ENCODE measurements at regions not wholly inside any gene's neighbourhood (a gene's known extent, or its start where the extent isn't known, plus 50 kb on each side); places are given as distances from the start of the nearest gene placed in this dataset.
A peak's percentile ranks its signal among the peaks of the same experiment; 100 is the strongest.

DNA sequence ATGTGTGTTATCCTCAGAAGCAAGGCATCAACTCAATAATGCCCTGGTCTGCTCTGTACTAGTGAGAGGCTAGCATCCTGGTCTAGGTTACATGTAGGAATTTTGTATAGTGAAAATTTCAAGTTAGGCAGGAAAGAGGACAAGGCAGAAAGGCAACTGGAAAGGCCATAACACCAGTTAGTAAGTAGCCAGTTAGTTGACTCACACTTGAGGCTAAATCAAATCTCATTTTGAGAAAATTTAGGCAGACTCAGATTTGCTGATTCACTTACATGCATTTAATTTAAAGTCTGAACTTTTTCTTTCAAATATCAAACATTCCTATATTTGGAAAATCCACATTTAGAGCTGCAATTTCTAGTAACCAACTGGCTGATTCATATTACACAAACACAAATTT is 184.5 kb upstream of the TCF21 start:
- no peak for DNase-seq (ENCODE audit: low spot score)
- Mint-ChIP-seq H3K27ac (ENCODE audit: unreplicated experiment) (peak overlapping the region; percentile 89), H3K36me3 (ENCODE audit: low read depth) (no peaks in the 10 kb centered on the region), H3K4me1 (ENCODE audit: low read depth) (peaks cover 42% of the 10 kb centered on the region), H3K27me3 (ENCODE audit: low read depth) (no peaks in the 10 kb centered on the region), H3K4me3 (ENCODE audit: unreplicated experiment) (no peak overlapping the region), H3K9me3 (ENCODE audit: low read depth) (peaks cover 4% of the 10 kb centered on the region)
- TF ChIP-seq, protein P1, sequence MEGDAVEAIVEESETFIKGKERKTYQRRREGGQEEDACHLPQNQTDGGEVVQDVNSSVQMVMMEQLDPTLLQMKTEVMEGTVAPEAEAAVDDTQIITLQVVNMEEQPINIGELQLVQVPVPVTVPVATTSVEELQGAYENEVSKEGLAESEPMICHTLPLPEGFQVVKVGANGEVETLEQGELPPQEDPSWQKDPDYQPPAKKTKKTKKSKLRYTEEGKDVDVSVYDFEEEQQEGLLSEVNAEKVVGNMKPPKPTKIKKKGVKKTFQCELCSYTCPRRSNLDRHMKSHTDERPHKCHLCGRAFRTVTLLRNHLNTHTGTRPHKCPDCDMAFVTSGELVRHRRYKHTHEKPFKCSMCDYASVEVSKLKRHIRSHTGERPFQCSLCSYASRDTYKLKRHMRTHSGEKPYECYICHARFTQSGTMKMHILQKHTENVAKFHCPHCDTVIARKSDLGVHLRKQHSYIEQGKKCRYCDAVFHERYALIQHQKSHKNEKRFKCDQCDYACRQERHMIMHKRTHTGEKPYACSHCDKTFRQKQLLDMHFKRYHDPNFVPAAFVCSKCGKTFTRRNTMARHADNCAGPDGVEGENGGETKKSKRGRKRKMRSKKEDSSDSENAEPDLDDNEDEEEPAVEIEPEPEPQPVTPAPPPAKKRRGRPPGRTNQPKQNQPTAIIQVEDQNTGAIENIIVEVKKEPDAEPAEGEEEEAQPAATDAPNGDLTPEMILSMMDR (IDR thresholded peaks at IDR 0.05), result no peak

DNA sequence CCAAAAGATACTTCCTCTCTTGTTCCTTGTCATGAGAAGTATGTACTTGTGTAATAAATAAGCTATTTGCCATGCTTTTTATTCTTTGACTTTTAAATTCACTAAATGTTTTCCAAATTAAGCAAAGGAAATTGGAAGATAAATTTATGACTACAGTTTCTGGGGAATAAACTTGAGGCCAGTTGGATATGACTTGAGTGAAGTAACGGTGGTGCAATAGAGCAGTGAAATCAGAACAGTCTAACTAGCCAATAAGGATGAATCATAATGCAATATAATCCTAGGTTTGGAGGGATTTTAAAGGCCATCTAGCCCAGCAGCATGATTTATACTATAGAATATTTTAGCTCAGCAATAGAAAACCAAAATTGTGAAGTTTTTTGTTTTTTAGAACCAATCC is 183.8 kb upstream of the TCF21 start:
- TF ChIP-seq, protein P1 (IDR thresholded peaks at IDR 0.05), result no peak
- Mint-ChIP-seq H3K4me1 (ENCODE audit: low read depth) (peaks cover 42% of the 10 kb centered on the region), H3K4me3 (ENCODE audit: unreplicated experiment) (no peak overlapping the region), H3K27ac (ENCODE audit: unreplicated experiment) (peak overlapping the region; percentile 89), H3K36me3 (ENCODE audit: low read depth) (no peaks in the 10 kb centered on the region), H3K9me3 (ENCODE audit: low read depth) (peaks cover 2% of the 10 kb centered on the region), H3K27me3 (ENCODE audit: low read depth) (no peaks in the 10 kb centered on the region)
- DNase-seq (ENCODE audit: low spot score), result no peak

DNA sequence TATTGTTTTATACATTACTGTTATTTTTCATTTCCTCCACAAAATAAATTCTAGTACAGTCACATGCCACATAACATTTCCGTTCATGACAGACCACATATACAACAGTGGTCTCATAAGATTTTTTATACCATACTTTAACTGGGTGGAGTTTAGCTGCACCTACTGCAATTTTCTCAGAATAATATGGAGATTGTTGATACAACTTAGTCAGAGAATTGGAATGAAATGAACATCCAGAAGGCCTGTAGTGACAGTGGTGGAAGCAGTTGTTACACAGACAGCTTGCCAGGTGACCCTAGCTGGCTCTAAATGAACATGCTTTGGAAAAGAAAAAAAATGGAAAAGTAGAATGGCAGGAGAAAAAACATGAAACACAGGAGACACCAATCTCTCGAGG is 183.2 kb upstream of the TCF21 start:
- H3K27ac Mint-ChIP-seq (ENCODE audit: unreplicated experiment), result peak overlapping the region; percentile 91
- DNase-seq (ENCODE audit: low spot score), result no peak

GRCh38 chr6:133707456-133707855 is 181.5 kb upstream of the TCF21 start:
- Mint-ChIP-seq H3K27ac (ENCODE audit: unreplicated experiment) (peak overlapping the region; percentile 79), H3K27me3 (ENCODE audit: low read depth) (no peaks in the 10 kb centered on the region), H3K4me3 (ENCODE audit: unreplicated experiment) (no peak overlapping the region), H3K4me1 (ENCODE audit: low read depth) (peaks cover 39% of the 10 kb centered on the region), H3K9me3 (ENCODE audit: low read depth) (no peaks in the 10 kb centered on the region), H3K36me3 (ENCODE audit: low read depth) (no peaks in the 10 kb centered on the region)
- no peak for DNase-seq (ENCODE audit: low spot score)
- TF ChIP-seq, protein P1 (IDR thresholded peaks at IDR 0.05), result no peak

More for the DNA sequence above, 183.2 kb upstream of the TCF21 start:
- no peak overlapping the region for H3K4me3 Mint-ChIP-seq (ENCODE audit: unreplicated experiment)
- no peaks in the 10 kb centered on the region for H3K36me3 Mint-ChIP-seq (ENCODE audit: low read depth)
- TF ChIP-seq, protein P1 (IDR thresholded peaks at IDR 0.05), result no peak
- no peaks in the 10 kb centered on the region for H3K27me3 Mint-ChIP-seq (ENCODE audit: low read depth)
- H3K9me3 Mint-ChIP-seq (ENCODE audit: low read depth), result no peaks in the 10 kb centered on the region
- peaks cover 42% of the 10 kb centered on the region for H3K4me1 Mint-ChIP-seq (ENCODE audit: low read depth)

GRCh38 chr6:133710826-133711225 is 178.1 kb upstream of the TCF21 start:
- Mint-ChIP-seq H3K9me3 (ENCODE audit: low read depth) (no peaks in the 10 kb centered on the region), H3K4me1 (ENCODE audit: low read depth) (peaks cover 20% of the 10 kb centered on the region), H3K27me3 (ENCODE audit: low read depth) (no peaks in the 10 kb centered on the region), H3K36me3 (ENCODE audit: low read depth) (no peaks in the 10 kb centered on the region), H3K27ac (ENCODE audit: unreplicated experiment) (no peak overlapping the region), H3K4me3 (ENCODE audit: unreplicated experiment) (no peak overlapping the region)
- TF ChIP-seq, protein P1 (IDR thresholded peaks at IDR 0.05), result no peak
- DNase-seq (ENCODE audit: low spot score), result no peak
